ENCODE measurements at regions not wholly inside any gene's neighbourhood (a gene's known extent, or its start where the extent isn't known, plus 50 kb on each side); places are given as distances from the start of the nearest gene placed in this dataset.

- TF ChIP-seq CTCF (conservative IDR thresholded peaks at IDR 0.05; ENCODE audit: low read depth, low read length) = no peak
- no peak for TF ChIP-seq EZH2 (IDR thresholded peaks at IDR 0.05; ENCODE audit: borderline replicate concordance, low read depth, low read length, poor library complexity, severe bottlenecking)
Observed at GRCh38 chr16:80350061-80350460, 190.7 kb upstream of the DYNLRB2 start.
